ENCODE measurements at regions not wholly inside any gene's neighbourhood (a gene's known extent, or its start where the extent isn't known, plus 50 kb on each side); places are given as distances from the start of the nearest gene placed in this dataset.
A peak's percentile ranks its signal among the peaks of the same experiment; 100 is the strongest.

- Histone ChIP-seq H3K4me1 (ENCODE audit: control insufficient read depth, insufficient read depth, low read length) (peaks cover 14% of the 10 kb centered on the region), H3K27me3 (ENCODE audit: control insufficient read depth, insufficient read depth, low read length) (no peaks in the 10 kb centered on the region), H3K27ac (ENCODE audit: low read depth, low read length) (no peak overlapping the region), H3K4me3 (ENCODE audit: low read depth, low read length) (no peak overlapping the region), H3K36me3 (ENCODE audit: control insufficient read depth, insufficient read depth, low read length) (no peaks in the 10 kb centered on the region), H3K9me3 (ENCODE audit: control insufficient read depth, insufficient read depth, low read length) (no peaks in the 10 kb centered on the region)
- no peak for DNase-seq (ENCODE audit: low read depth in 4 of 6, low spot score in 6 of 6)
- WGBS (ENCODE audit: insufficient coverage) = no CpG with 5 or more reads among the region's 3 CpGs
Observed at GRCh38 chr3:193813501-193813830, 220.5 kb downstream of the OPA1 start.

GRCh38 chr3:193814166-193814892, 221.3 kb downstream of the OPA1 start:
- DNase-seq (ENCODE audit: low read depth in 4 of 6, low spot score in 6 of 6) = no peak
- Histone ChIP-seq H3K4me3 (ENCODE audit: low read depth, low read length) (no peak overlapping the region), H3K4me1 (ENCODE audit: control insufficient read depth, insufficient read depth, low read length) (peaks cover 10% of the 10 kb centered on the region), H3K27me3 (ENCODE audit: control insufficient read depth, insufficient read depth, low read length) (no peaks in the 10 kb centered on the region), H3K27ac (ENCODE audit: low read depth, low read length) (no peak overlapping the region), H3K9me3 (ENCODE audit: control insufficient read depth, insufficient read depth, low read length) (no peaks in the 10 kb centered on the region), H3K36me3 (ENCODE audit: control insufficient read depth, insufficient read depth, low read length) (no peaks in the 10 kb centered on the region)
- 96% methylated on average over 11 of the region's 11 CpGs for WGBS (ENCODE audit: insufficient coverage)

GRCh38 chr3:193815246-193816027, 222.4 kb downstream of the OPA1 start:
- no peak for DNase-seq (ENCODE audit: low read depth in 4 of 6, low spot score in 6 of 6)
- no peaks in the 10 kb centered on the region for H3K9me3 ChIP-seq (ENCODE audit: control insufficient read depth, insufficient read depth, low read length)
- 91% methylated on average over 8 of the region's 8 CpGs for WGBS (ENCODE audit: insufficient coverage)
- H3K4me3 ChIP-seq (ENCODE audit: low read depth, low read length) = no peak overlapping the region
- H3K36me3 ChIP-seq (ENCODE audit: control insufficient read depth, insufficient read depth, low read length) = no peaks in the 10 kb centered on the region
- no peak overlapping the region for H3K27ac ChIP-seq (ENCODE audit: low read depth, low read length)
- peaks cover 10% of the 10 kb centered on the region for H3K4me1 ChIP-seq (ENCODE audit: control insufficient read depth, insufficient read depth, low read length)
- no peaks in the 10 kb centered on the region for H3K27me3 ChIP-seq (ENCODE audit: control insufficient read depth, insufficient read depth, low read length)

- Histone ChIP-seq H3K4me1 (ENCODE audit: control insufficient read depth, insufficient read depth, low read length) (peaks cover 10% of the 10 kb centered on the region), H3K27me3 (ENCODE audit: control insufficient read depth, insufficient read depth, low read length) (no peaks in the 10 kb centered on the region), H3K36me3 (ENCODE audit: control insufficient read depth, insufficient read depth, low read length) (no peaks in the 10 kb centered on the region), H3K4me3 (ENCODE audit: low read depth, low read length) (no peak overlapping the region), H3K27ac (ENCODE audit: low read depth, low read length) (no peak overlapping the region), H3K9me3 (ENCODE audit: control insufficient read depth, insufficient read depth, low read length) (no peaks in the 10 kb centered on the region)
- 96% methylated on average over 9 of the region's 10 CpGs for WGBS (ENCODE audit: insufficient coverage)
- DNase-seq (ENCODE audit: low read depth in 4 of 6, low spot score in 6 of 6) = no peak
Observed at GRCh38 chr3:193816028-193816395, 223.0 kb downstream of the OPA1 start.

GRCh38 chr3:193816656-193817311, 223.8 kb downstream of the OPA1 start:
- peak in 5 of 6 donors; percentile 28 to 83 (median 36) for DNase-seq (ENCODE audit: low read depth in 4 of 6, low spot score in 6 of 6)
- peaks cover 10% of the 10 kb centered on the region for H3K4me1 ChIP-seq (ENCODE audit: control insufficient read depth, insufficient read depth, low read length)
- H3K36me3 ChIP-seq (ENCODE audit: control insufficient read depth, insufficient read depth, low read length) = no peaks in the 10 kb centered on the region
- peak overlapping the region; percentile 36 for H3K27ac ChIP-seq (ENCODE audit: low read depth, low read length)
- H3K27me3 ChIP-seq (ENCODE audit: control insufficient read depth, insufficient read depth, low read length) = no peaks in the 10 kb centered on the region
- no peak overlapping the region for H3K4me3 ChIP-seq (ENCODE audit: low read depth, low read length)
- no peaks in the 10 kb centered on the region for H3K9me3 ChIP-seq (ENCODE audit: control insufficient read depth, insufficient read depth, low read length)
- 19% methylated on average over 8 of the region's 14 CpGs for WGBS (ENCODE audit: insufficient coverage)

- Histone ChIP-seq H3K27me3 (ENCODE audit: control insufficient read depth, insufficient read depth, low read length) (no peaks in the 10 kb centered on the region), H3K9me3 (ENCODE audit: control insufficient read depth, insufficient read depth, low read length) (peaks cover 3% of the 10 kb centered on the region), H3K36me3 (ENCODE audit: control insufficient read depth, insufficient read depth, low read length) (no peaks in the 10 kb centered on the region), H3K4me1 (ENCODE audit: control insufficient read depth, insufficient read depth, low read length) (peaks cover 10% of the 10 kb centered on the region), H3K27ac (ENCODE audit: low read depth, low read length) (no peak overlapping the region), H3K4me3 (ENCODE audit: low read depth, low read length) (no peak overlapping the region)
- peak in 1 of 6 donors; percentile 34 for DNase-seq (ENCODE audit: low read depth in 4 of 6, low spot score in 6 of 6)
- 86% methylated on average over 14 of the region's 16 CpGs for WGBS (ENCODE audit: insufficient coverage)
Observed at GRCh38 chr3:193819117-193820010, 226.4 kb downstream of the OPA1 start.

GRCh38 chr3:193821151-193821668, 228.2 kb downstream of the OPA1 start:
- Histone ChIP-seq H3K27ac (ENCODE audit: low read depth, low read length) (no peak overlapping the region), H3K4me3 (ENCODE audit: low read depth, low read length) (no peak overlapping the region), H3K27me3 (ENCODE audit: control insufficient read depth, insufficient read depth, low read length) (no peaks in the 10 kb centered on the region), H3K9me3 (ENCODE audit: control insufficient read depth, insufficient read depth, low read length) (peaks cover 3% of the 10 kb centered on the region), H3K36me3 (ENCODE audit: control insufficient read depth, insufficient read depth, low read length) (no peaks in the 10 kb centered on the region), H3K4me1 (ENCODE audit: control insufficient read depth, insufficient read depth, low read length) (peaks cover 18% of the 10 kb centered on the region)
- WGBS (ENCODE audit: insufficient coverage) = no CpG with 5 or more reads among the region's 2 CpGs
- no peak for DNase-seq (ENCODE audit: low read depth in 4 of 6, low spot score in 6 of 6)

GRCh38 chr3:193822492-193823212, 229.6 kb downstream of the OPA1 start:
- DNase-seq (ENCODE audit: low read depth in 4 of 6, low spot score in 6 of 6) = no peak
- H3K9me3 ChIP-seq (ENCODE audit: control insufficient read depth, insufficient read depth, low read length) = peaks cover 3% of the 10 kb centered on the region
- no peaks in the 10 kb centered on the region for H3K27me3 ChIP-seq (ENCODE audit: control insufficient read depth, insufficient read depth, low read length)
- no peak overlapping the region for H3K4me3 ChIP-seq (ENCODE audit: low read depth, low read length)
- peaks cover 18% of the 10 kb centered on the region for H3K4me1 ChIP-seq (ENCODE audit: control insufficient read depth, insufficient read depth, low read length)
- H3K36me3 ChIP-seq (ENCODE audit: control insufficient read depth, insufficient read depth, low read length) = no peaks in the 10 kb centered on the region
- 100% methylated on average over 1 of the region's 3 CpGs for WGBS (ENCODE audit: insufficient coverage)
- H3K27ac ChIP-seq (ENCODE audit: low read depth, low read length) = no peak overlapping the region
